Right lobe of liver (tissue), 4 donors: ENCODE measurements at regions not wholly inside any gene's neighbourhood (a gene's known extent, or its start where the extent isn't known, plus 50 kb on each side); places are given as distances from the start of the nearest gene placed in this dataset.

Source experiments
- CTCF ChIP-seq, 4 donors: fragments of 200-600 bp in 3 of 4; fragments of 450-650 bp in 1 of 4; IDR thresholded peaks; one replicate each; pipeline versions ENCODE4 v1.5.1 to v1.8.0; 2016 to 2022; ENCODE audit warnings: antibody characterized with exemption in 4 of 4, mild to moderate bottlenecking in 2 of 4
- POLR2A ChIP-seq: fragments of 450-650 bp; IDR thresholded peaks from one replicate; pipeline ENCODE4 v1.6.1; 2017; ENCODE audit warnings: antibody characterized with exemption, mild to moderate bottlenecking
- donor health status: DM: no; HTN: no; CAD: no.
- donor health status: DM: no; HTN: no; CAD: no.
- donor health status: DM: no; HTN: yes; CAD: no.

GRCh38 chr1:244328476-244328875, 123.2 kb downstream of the ADSS2 start:
- TF ChIP-seq CTCF (IDR thresholded peaks at IDR 0.05) (no peak), POLR2A (no peak)
